GM18505 (cell line): ENCODE measurements at regions not wholly inside any gene's neighbourhood (a gene's known extent, or its start where the extent isn't known, plus 50 kb on each side); places are given as distances from the start of the nearest gene placed in this dataset.
"Not testable (repeated sequence)": the region's sequence is repeated elsewhere in the genome, so short reads cannot be mapped to it uniquely, and the experiment has no call there.

Source experiments
- ATAC-seq: cut with Tn5 transposase; IDR thresholded peaks from one replicate; pipeline ENCODE4 v1.9.1; 2021; ENCODE audit not compliant: unreplicated experiment
- POLR2A ChIP-seq: IDR thresholded peaks from 4 replicates; pipeline ENCODE4 v1.6.1; 2011; ENCODE audit warnings: borderline replicate concordance; ENCODE audit not compliant: insufficient read depth, insufficient read length; ENCODE audit errors: extremely low read depth

GRCh38 chr10:60480865-60481563, 91.3 kb upstream of the ANK3 start:
- TF ChIP-seq POLR2A = no peak
- ATAC-seq = no peak

DNA sequence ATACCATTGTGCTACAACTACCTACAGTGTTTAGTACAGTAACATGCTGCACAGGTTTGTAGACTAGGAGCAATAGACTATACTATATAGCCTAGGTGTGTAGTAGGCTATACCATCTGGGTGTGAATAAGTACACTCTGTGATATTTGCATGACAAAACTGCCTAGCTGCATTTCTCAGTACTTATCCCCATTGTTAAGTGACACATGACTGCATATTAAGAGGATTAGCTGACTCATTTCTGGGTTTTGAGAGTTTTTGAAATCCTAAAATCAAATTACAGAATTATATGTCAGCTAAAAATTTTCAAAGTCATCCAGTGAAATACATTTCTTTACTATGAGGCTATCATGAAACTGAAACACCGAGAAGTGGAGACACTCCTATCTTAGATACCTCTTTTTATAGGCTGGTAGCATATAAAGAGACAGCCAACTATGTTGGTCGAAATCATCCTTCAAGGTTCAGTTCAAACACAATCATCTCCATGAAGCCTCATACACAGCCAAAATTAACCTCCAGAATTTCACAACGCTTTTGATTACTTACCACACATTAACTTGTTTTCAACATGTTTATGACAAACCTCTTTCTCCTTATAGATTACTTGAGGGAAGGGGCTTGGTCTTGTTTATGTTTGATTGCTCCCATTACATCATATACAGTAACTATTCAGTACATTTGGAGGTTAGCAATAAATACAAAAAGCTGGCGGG, 89.8 kb upstream of the ANK3 start:
- no peak for TF ChIP-seq POLR2A

DNA sequence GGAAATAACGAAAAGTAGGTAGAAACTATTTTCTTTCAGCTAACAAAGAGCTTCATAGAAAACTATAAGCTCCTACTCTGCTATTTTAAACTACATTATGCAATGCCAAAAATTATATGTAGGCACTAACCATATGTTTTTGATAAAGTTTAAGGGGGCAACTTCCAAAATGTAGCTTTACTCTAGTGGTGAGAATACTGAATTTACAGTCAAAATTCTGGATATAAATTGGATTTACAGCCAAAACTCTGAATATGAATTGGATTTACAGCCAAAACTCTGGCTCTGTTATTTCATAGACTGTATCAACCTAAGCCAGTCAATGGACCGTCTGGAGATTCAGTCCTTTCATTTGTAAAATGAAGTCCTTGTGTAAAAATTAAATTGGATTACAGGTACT, 86.8 kb upstream of the ANK3 start:
- TF ChIP-seq POLR2A = no peak
- ATAC-seq = no peak

More for the DNA sequence above, 89.8 kb upstream of the ANK3 start:
- ATAC-seq = no peak

DNA sequence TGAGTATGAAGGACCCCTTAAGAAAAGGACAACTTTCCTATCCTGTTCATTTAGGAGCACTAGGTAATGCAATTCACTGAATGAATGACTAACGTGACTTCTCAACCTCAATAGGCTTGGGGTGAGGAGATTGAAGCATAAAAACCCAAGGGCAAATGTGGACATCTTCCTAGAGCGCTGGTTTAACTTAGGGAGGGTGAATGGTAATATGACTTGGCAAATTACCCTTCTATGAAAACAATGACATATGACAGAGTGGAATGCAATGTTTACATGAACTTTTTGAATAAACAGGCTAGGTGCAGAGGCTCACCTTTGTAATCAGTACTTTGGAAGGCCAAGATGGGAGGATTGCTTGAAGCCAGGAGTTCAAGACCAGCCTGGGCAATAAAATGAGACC, 83.9 kb upstream of the ANK3 start:
- no peak for TF ChIP-seq POLR2A
- ATAC-seq = no peak

- no peak for ATAC-seq
- no peak for TF ChIP-seq POLR2A
Observed at GRCh38 chr10:60470091-60470490, 80.4 kb upstream of the ANK3 start.

DNA sequence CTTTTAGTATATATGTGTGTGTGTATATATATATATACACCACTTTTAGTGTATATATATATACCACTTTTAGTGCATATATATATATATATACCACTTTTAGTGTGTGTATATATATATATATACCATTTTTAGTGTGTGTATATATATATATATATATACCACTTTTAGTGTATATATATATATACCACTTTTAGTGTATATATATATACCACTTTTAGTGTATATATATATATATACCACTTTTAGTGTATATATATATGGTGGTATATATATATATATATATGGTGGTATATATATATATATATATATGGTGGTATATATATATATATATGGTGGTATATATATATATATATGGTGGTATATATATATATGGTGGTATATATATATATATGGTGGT, 79.5 kb upstream of the ANK3 start:
- not testable (repeated sequence) for ATAC-seq

GRCh38 chr10:60467202-60467546, 77.5 kb upstream of the ANK3 start:
- no peak for ATAC-seq
- TF ChIP-seq POLR2A = no peak

- ATAC-seq = no peak
- no peak for TF ChIP-seq POLR2A
Observed at GRCh38 chr10:60466267-60467201, 76.9 kb upstream of the ANK3 start.

DNA sequence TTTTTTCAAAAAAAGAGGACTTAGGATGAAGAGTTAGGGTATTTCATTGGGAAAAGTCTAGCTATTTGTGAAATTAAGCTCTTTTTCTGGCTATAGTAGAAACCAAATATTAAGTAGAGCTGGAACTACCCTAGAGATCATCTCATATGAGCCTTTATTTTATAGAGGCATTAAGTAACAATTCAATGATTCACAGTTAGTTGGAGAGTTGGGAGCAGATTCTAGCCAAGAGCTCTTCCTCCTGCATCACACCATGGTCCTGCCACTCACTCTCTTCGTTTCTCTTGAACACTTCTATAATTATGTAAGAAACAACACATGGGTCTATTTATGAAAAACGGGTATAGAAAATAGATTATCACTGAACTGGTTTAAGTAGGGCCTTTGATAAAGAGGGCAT, 76.1 kb upstream of the ANK3 start:
- no peak for TF ChIP-seq POLR2A
- ATAC-seq = no peak

- TF ChIP-seq POLR2A = no peak
- no peak for ATAC-seq
Observed at GRCh38 chr10:60464659-60465058, 75.0 kb upstream of the ANK3 start.

GRCh38 chr10:60463746-60464145, 74.1 kb upstream of the ANK3 start:
- ATAC-seq = no peak
- TF ChIP-seq POLR2A = no peak

- no peak for TF ChIP-seq POLR2A
- ATAC-seq = no peak
Observed at GRCh38 chr10:60461688-60462087, 72.0 kb upstream of the ANK3 start.

- TF ChIP-seq POLR2A = no peak
- no peak for ATAC-seq
Observed at GRCh38 chr10:60459701-60460457, 70.2 kb upstream of the ANK3 start.
